Stimulated activated CD8-positive, alpha-beta memory T cell treated with anti-CD3 and anti-CD28 coated beads, Interleukin-4, amount 100 ng/mL, for 48 hours (primary cell): ENCODE measurements at regions not wholly inside any gene's neighbourhood (a gene's known extent, or its start where the extent isn't known, plus 50 kb on each side); places are given as distances from the start of the nearest gene placed in this dataset.
"Not testable (repeated sequence)": the region's sequence is repeated elsewhere in the genome, so short reads cannot be mapped to it uniquely, and the experiment has no call there.

Experiments used
- DNase-seq: peaks from one replicate; pipeline ENCODE4 v3.0.0-alpha.2; 2020

DNA sequence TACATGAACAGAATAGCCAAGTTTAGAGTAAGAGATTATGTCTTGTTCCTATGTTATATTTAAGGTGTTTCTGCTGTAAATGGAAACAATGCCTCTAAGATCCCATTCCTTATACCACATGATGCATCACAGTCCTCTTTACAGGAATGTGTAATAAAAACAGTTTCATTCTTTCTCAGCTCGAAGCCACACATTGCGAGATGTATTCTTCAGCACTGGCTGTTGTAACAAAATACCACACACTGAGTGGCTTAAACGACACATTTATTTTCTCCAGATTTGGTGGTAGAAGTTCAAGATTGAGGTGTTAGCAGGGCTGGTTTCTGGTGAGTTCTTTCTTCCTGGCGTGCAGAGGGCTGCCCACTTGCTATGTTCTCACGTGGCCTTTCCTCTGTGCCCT is 246.2 kb downstream of the SOCS6 start:
- no peak for DNase-seq

DNA sequence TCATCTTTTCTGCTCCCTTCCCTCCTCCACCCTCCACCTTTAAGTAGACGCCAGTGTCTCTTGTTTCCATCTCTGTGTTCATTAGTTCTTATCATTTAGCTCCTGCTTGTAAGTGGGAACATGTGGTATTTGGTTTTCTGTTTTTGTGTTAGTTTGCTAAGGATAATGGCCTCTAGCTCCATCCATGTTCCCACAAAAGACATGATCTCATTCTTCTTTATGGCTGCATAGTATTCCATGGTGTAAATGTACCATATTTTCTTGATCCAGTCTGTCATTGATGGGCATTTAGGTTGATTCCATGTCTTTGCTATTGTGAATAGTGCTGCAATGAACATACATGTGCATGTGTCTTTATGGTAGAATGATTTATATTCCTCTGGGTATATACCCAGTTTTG is 236.5 kb downstream of the SOCS6 start:
- not testable (repeated sequence) for DNase-seq

DNA sequence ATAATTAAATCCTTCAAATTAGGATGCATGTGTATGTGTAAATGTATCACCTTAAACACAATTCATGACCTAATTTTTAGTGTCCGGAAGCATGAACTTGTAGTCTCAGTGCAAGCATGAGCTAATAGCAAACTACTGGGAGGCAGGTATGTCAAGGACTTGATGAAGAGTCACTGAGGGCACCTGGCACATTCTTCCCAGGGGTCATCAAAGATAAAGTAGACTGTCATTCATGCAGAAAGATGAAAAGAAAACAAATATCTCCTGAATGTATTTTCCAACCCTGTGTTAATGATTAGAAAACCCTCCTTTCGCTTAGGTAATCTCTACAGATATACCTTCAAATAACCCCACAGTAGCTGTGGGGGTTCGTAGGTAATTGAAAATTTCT is 234.9 kb downstream of the SOCS6 start:
- DNase-seq: no peak

DNA sequence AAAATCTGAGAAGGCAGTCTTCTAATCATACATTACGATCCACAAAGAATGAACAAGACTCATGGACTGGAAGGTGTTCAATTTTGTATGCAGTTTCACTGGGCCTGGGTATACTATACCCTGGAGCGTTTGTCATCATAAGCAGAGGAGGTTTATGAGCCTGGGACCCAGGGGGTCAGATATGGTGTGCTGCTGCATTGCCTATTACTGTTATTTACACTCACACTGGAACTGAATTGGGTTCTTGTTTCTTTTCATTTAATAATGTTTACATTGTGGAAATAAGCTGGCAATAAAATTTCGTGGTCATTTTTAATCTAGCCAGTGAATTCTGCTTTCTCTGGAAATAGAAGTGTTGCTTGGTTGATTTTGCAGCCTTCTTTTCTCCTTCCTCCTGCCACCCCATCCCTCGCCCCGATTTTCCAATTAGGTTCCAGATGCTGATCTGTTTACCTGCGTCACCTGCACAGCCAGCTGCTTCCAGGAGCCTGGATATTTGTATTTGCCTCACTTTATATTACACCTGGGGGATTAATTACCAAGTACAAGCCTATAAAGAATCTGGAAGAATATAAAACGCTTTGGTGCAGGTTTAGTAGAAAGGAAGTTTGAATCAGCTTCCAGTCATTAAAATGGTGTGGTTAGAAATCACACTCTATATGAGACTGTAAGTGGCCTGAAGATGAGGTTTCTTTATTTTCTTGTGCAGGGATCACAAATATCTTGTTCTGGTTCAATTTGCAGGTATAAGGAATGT is 234.4 kb downstream of the SOCS6 start:
- DNase-seq: no peak

DNA sequence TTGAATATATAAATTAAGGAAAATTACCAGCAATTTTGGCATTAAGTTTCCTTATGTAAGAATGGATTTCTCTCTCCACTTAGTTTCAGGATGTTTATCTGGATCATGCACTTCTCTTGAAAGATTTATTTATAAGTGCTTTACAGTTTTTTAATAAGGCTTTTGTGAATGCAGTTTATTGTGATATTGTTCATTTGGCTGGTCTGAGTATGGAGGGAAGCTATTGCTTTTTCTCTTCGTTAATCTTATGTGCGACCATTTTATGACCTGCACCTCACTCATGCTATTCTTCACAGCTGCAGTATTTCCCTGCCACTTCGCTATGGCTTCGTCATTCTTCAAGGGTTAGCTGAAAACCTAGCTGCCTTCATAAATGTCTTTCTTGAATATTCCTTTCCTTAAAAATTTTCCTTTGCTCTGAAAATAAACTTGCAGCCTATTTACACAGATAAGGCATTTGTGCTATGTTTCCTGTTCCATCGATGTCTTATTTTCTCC is 233.4 kb downstream of the SOCS6 start:
- DNase-seq: no peak

DNA sequence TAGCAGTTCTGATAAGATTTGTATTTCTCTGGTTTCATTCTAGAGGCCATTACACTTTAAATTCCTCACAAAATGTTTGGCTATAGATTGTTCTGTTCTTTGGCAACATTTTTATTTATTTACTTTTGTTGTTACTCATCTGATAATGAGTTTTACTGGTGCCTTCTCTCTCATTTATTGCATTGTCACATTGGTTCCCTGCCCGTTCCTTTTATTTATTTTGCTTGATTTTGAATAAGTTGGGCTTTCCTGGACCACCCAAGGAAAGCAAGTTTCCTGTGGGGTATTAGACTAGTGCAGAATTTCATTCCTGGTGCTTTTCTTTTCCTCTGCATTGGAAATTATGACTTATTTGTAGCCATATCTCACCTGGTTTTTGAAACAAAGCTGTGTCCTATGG is 232.0 kb downstream of the SOCS6 start:
- no peak for DNase-seq

DNA sequence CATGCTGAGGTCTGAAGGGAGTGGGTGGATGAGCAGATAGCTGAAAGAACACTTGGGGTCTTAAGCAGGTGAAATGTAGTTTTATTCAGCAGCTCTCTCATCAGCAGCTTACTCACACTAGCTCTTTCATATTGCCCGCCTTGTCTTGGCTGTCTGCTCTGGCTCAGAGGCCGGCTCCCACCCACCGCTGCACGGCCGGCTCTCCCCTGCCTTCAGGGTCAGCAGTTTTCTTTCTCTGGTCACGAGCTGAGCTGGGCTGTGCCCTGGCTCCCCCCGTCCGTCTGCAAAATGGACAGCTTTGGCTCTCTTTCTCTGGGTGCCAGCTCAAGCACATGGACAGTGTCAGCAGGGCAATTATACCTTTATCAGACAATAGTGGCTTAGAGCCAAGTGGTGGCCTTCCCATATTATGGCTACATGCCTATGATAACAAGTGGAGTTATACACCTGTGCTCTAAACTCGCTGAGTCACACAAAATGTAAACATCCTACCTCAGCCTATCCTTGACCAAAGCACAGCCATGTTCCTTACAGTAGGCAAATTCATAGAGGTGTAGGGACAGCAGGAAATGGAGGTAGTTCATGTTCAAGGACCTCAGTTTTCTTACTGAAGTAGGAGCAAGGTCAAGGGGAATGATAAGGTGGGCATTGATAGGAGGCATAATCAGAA is 224.8 kb downstream of the SOCS6 start:
- DNase-seq: no peak

DNA sequence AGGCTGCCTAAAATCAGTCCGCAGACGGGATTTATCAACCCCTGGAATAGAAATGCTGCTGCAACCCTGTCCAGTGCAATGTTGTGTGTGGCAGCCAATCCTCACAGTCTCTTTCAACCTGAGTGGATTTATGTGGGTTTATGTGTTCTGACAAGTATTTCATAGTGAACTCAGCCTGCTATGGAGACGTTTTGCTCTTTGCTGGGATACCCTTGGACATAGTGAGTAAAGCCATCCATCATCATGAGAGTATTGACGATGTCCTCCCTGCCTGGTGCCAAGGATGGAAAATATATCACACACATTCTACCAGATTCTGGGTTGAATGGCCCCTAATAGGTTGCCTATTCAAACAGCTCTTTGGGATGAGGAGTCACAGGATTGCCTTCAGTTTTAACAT is 219.1 kb downstream of the SOCS6 start:
- DNase-seq: no peak

DNA sequence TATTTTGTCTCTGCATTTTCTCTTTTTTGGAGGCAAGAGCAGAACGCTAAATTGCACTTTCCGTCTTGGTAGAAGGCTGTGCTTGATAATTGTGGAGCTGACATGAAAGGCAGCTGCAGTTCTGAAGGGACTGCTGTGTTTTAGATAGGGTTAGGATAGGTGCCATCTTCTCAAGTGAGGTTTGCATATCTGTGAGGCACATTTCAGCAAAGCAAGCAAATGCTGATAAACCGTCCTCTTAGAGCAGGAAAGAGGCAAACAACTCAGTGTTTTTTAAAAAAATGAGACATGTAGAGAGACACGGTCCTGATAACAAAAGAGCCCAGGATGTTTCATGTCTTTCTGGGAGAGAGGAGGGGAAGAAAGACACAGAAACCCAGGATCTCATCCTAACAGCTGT is 217.7 kb downstream of the SOCS6 start:
- no peak for DNase-seq

DNA sequence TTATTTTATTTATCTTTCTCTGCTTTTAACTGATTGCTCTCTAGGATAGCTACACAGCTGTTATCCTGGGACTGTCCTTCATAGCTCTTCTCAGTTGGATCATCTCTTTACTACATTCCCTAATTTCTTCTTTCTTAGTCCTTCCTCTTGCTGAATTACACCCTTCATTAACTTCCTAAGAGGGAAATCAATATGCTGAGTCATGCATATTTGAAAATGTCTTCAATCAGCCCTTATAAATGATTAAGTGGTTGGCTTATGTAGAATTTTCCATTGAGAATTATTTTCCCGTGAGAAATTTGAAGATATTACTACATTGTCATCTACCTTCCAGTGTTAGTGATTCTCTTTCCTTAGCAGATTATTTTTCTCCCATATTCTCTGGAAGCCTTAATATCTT is 214.2 kb downstream of the SOCS6 start:
- DNase-seq: no peak

DNA sequence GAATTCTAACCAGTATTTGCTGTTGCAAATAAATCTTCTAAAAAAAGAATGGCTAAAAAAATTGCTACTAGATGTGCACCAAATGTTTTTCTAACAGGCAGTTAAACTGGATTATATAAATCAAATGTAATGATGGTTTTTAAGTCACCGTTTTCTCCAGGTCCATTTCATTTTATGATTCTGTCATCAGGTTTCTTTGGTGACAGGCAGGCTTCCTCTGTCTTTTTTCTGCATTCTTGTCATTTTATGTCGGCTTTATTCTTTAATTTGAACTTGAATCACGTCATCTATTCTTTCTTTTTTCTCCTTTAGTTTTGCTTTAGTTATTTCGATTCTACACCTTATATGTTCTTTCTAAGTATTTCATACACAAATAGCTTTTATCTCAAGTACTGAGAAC is 212.5 kb downstream of the SOCS6 start:
- no peak for DNase-seq

DNA sequence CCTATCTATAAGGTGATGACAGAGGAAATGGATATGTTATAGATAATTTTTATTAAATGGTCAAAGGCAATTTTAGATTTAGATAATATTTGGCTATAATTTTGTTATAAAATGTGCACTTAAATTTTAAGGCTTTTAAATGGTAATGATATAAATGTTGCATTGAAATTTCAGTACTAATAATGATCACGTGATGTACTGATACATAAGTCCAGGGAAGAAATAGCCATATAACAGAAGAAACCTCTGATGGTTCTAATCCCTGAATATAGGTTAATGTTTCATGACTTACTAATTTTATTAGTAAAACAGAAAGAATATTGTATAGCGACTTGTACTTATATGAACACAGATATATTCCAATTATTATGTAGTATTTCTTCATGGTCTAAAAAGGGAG is 211.9 kb downstream of the SOCS6 start:
- no peak for DNase-seq

DNA sequence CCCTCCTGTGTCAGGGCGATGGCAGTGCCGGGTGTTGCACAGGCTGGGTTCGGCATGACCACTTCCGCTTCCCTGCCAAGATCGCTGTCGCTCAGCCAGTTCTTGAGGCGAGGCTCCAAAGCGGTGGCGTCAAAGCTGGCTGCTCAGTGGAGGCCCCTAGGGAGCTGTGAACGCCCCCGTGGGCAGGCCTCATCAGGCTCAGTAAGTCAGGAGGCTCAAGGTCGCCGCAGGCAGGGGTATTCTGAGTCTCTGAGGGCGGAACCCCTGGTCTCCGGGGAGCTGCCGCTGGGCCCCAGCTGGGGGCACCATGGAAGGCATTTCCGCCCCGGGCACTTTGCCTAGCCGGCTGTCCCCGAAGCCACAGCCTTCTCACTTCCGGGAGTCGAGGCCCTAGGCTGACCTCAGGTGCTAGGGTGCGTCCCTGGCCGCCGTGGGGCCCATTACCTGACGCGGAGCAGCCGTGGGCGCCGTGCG is 210.4 kb downstream of the SOCS6 start:
- no peak for DNase-seq

DNA sequence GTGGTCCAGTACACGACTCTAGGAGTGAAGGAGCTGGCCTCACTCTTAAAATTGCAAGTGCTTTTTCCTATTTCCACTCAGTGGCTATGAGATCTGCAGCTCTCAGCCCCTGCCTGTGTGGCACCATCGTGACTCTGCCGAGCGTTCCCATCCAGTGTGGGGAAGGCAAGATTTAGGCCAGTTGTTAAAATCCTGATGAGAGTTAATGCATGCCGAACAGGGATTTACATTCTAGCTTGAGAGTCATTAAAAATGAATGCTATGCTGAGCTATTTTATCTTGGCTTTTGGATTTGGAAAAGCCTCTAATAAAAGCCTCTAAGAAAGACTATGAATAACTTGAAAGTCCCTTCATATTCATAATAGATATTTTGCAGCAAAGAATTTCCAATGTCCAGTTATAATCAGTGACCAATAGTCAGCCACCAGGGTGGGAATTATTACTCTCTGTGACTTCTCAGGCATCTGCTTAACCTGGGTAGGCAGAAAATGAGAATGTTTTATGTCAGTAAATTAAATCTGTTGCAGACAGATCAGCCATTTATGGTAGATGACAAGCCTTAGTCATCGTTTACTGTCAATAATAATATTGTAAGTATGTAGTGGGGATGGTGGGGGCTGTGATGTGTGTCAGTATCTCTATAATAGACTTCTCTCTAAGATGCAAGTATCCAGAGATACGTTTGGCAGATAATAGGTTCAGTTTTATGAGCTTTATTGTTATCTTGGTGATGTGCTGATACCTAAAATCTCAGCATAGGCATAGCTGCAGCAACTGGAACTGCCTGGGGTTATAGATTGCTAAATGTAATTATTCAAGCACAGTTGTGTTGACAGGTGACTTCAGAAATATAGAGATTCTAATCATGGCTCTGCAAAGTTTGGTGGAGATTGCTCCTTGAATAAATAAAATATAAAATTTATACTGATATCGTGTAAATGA is 207.8 kb downstream of the SOCS6 start:
- DNase-seq: no peak

DNA sequence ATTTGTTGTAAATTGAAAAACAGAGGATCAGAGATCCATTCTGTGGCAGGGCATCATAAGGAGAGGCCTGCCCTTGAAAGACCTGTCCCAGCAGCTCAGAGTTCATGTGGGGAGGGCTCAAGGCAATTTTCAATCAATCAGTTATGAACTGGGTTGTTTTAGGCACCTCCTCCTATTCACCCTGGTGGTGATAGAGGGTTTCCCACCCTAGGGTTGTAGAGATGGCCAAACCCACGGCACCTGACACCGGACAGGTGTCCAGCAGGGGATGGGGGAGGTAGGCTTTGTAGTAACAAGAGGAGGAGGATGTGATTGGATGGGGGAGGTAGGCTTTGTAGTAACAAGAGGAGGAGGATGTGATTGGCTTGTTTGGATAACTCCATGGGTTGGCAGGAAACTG is 205.7 kb downstream of the SOCS6 start:
- DNase-seq: no peak

DNA sequence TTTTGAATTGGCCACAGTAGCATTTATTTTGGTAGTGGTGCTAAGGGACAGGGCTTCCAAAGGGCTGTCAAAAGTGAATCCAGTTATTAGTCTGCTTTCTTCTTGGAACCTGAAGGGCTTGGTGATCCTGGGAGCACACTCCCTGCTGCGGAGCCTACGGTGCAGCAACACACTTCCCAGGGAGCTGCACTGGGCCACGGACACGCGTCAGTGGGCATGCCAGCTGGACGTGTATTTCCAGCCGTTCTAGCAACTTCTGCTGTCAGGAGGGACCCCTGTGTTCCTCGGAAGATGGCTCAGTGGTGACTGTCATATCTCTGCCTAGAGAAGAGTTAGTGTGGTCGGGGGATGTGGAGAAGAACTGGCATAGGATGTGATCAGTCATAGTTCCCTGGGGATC is 204.6 kb downstream of the SOCS6 start:
- no peak for DNase-seq

DNA sequence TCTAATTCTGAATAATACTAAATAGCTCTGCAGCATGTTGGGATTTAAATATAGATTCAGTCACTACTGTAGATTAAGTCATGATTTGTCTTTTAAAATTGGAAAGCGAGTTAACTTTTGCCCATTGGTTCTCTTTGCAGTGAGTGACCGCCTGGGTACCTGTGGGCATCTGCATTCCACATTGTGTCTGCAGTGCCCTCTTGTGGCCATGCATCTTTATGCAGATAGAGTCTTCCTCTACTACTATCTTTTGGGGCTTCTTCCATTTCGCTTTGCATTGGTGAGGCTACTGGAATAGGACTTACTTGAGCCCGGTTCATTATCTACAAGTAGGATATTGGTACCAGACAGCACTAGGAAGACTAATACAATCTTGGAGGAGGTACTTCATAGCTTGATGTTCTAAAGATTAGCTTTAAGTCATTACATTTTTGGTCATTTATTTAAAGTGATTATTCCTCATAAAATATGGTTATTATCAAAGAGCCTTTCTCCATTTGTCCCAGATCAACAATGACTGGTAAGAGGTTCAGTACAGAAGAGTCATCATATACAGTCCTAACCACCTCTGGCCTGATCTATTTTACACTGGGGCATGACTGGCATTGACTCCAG is 203.0 kb downstream of the SOCS6 start:
- DNase-seq: peak; percentile 76

DNA sequence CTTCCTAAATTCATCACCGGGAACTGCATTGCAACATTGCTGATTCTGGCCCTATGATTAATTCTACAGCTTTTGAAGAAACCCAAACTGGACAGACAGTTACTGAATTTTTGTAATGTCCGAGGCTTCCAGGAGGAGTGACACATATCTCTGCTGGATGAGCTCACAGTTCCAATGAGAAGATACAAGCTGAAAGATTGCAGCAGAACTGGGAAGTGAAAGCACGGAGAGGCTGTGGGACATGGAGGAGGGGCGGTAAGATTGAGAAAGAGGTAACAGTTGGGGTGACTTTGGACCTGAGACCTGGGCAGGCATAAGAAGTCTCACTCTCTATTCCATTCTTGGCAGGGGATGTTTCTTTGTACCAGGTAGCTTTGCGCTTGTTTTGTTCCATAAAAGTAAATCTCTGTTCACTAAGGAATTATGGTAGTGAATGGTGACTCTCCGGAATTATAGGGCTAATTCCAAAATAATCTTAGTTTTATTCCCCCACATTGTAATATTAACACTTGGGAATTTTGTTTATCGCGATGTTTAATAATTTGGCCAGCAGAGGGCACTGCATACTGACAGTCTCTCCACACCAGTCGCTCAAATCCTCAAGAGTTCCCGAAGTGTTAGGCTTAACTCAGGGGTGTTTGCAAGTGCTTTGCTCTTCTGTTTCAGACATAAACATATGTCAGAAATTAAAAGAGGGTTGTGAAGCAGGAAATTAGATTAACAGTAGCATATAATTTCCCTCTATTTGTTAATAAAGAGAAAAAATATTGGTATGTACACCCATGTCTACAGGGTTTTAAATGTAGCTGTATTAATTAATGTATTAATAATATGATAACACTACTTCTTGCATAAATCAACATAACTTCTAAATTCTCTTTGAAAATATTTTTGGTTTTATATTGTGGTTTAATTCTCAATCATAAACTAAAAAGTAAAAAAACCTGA is 201.4 kb downstream of the SOCS6 start:
- DNase-seq: peak; percentile 41

DNA sequence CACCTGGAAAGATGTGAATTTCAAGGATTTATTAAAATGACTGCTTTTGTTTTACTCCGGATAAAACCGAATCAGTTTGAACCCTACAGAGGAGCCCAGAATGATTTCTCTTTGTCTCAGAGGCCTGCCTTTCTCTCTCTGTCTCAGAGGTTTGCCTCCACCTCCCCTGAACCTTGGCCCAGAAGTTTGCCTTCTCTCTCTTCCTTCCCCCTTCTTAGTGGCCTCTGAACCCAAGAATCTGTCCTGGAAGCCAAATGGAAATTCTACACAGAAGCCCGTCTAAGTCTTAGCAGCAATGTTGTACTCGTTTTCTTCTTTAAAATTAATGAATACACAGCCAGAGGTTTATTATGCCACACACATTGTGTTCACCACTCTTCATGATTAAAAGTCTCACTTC is 200.7 kb downstream of the SOCS6 start:
- DNase-seq: no peak

DNA sequence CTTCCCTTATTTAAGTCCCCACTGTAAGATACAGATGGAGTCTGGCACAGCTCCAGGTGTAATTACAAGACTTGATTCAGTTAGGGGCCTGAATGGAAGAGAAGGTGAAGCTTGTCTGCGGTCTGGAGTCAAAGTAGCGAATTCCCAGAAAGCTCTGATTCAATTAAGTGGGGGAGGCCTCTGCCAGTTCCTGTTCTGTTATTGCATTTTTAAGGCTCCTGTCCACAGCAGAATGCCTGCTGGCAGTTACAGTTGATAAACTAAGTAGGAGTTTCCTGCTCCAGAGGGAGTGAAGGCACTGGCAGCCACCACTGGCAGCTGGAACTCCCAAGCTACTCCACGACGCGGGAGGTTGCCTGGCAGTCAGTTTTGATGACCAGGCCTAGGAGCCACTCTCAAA is 181.1 kb downstream of the SOCS6 start:
- DNase-seq: no peak

DNA sequence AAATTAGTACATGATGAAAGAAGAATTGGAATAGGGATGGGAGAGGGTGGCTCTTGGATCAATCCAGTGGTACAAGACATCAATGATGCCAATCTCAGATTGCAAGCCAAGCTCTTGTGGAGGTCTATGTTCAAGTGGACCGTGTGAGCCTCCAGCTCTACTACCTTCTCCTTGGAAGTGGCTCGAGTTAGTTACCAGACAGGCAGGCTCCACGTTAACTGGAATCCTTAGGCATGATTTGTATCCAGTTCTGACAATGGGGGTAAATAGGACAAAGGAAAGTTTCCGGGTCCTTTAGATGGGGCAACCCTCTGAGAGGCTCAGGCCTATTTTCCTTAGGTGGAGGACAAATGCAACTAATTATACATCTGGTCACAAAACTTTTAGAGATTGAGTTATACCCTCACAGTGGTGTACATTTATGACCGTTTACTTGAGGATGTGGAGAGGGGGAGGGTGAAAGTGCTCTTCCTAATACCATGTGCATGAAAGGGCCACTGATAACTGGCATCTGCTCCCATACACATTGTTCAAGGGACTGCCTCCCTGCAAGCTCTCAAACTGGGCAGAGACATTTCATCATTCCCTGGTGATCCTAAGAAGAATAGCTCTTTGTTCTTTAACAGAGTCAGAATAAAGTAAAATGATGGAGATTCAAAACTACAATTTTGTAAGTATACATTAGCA is 180.2 kb downstream of the SOCS6 start:
- DNase-seq: no peak
